HepG2 (cell line): ENCODE measurements at regions not wholly inside any gene's neighbourhood (a gene's known extent, or its start where the extent isn't known, plus 50 kb on each side); places are given as distances from the start of the nearest gene placed in this dataset.
A peak's percentile ranks its signal among the peaks of the same experiment; 100 is the strongest.
"Not testable (repeated sequence)": the region's sequence is repeated elsewhere in the genome, so short reads cannot be mapped to it uniquely, and the experiment has no call there.

ENCODE experiments used
- ATAC-seq: fragments of 200-7000 bp; cut with Tn5 transposase; 3 replicates; pipeline ENCODE4 v1.9.1; 2020; ENCODE audit warnings: mild to moderate bottlenecking, moderate library complexity
- BruUV-seq: library from RNA; stranded (reverse); fragments of 400-500 nt; replicated peaks from 2 replicates; lab custom pipeline; 2021; lab: Mats Ljungman, UMichigan
- CTCF ChIA-PET: fragments of 300-600 bp; formaldehyde crosslinking; extraction: SDS; loops from one replicate; lab custom pipeline; 2021; ENCODE audit warnings: low total read pairs, inconsistent platforms, low intra/inter-chr PET ratio; lab: Yijun Ruan, JAX
- POLR2A ChIA-PET: fragments of 350-600 bp; sonication (Branson Sonifier 250); formaldehyde crosslinking; loops from one replicate; lab custom pipeline; 2020; ENCODE audit warnings: antibody characterized with exemption, inconsistent platforms; lab: Yijun Ruan, JAX
- DNase-seq: peaks from one replicate; pipeline ENCODE4 v3.0.0-alpha.2; 2015; ENCODE audit warnings: low spot score
- FAIRE-seq: peaks from 3 replicates; lab custom pipeline; 2011; peaks lifted over from hg19 to GRCh38; lab: Jason Lieb, UNC
- H2AFZ ChIP-seq: one replicate; pipeline ENCODE4 v1.6.1; 2011; ENCODE audit warnings: low read length, inconsistent platforms
- H3K27ac ChIP-seq: fragments of 300-600 bp; 3 replicates; pipeline ENCODE4 v1.8.0; 2011; ENCODE audit warnings: mixed run types, mild to moderate bottlenecking, mixed read lengths, low read length, inconsistent platforms; ENCODE audit not compliant: insufficient read depth; ENCODE audit errors: extremely low read length
- H3K27me3 ChIP-seq, 2 experiments: fragments of 200-600 bp in 1 of 2; 2 replicates in 1 of 2; 3 replicates in 1 of 2; pipeline versions ENCODE4 v1.6.0 to v1.8.0; 2011; ENCODE audit warnings: low read length in 2 of 2, mild to moderate bottlenecking in 2 of 2, moderate library complexity in 2 of 2, inconsistent platforms in 1 of 2; ENCODE audit not compliant: insufficient read depth in 2 of 2, control insufficient read depth in 1 of 2
- H3K36me3 ChIP-seq, 2 experiments: fragments of 200-600 bp in 1 of 2; replicated peaks in 1 of 2; 2 replicates in 1 of 2; 3 replicates in 1 of 2; pipeline versions ENCODE4 v1.5.1 to v1.8.0; 2011; ENCODE audit warnings: low read length in 2 of 2, inconsistent platforms in 1 of 2; ENCODE audit not compliant: insufficient read depth in 2 of 2, control insufficient read depth in 1 of 2
- H3K4me1 ChIP-seq: 2 replicates; pipeline ENCODE4 v1.5.1; 2012; ENCODE audit warnings: low read length, inconsistent platforms; ENCODE audit not compliant: insufficient read depth
- H3K4me2 ChIP-seq: 2 replicates; pipeline ENCODE4 v1.6.0; 2011; ENCODE audit warnings: low read depth, low read length, inconsistent platforms
- H3K4me3 ChIP-seq, 3 experiments: fragments of 200-600 bp in 1 of 3; sonication (generic), shearing (Covaris generic) in 1 of 3; replicated peaks in 1 of 3; 2 replicates each; pipeline ENCODE4 v1.5.1; 2011 to 2016; ENCODE audit warnings: low read length in 3 of 3, inconsistent platforms in 2 of 3, low read depth in 2 of 3, mild to moderate bottlenecking in 2 of 3, control low read depth in 1 of 3, mixed read lengths in 1 of 3; ENCODE audit not compliant: insufficient read depth in 1 of 3
- H3K79me2 ChIP-seq: one replicate; pipeline ENCODE4 v1.6.1; 2011; ENCODE audit warnings: low read length, inconsistent platforms; ENCODE audit not compliant: insufficient read depth
- H3K9ac ChIP-seq: 2 replicates; pipeline ENCODE4 v1.6.0; 2011; ENCODE audit warnings: mild to moderate bottlenecking, low read depth, low read length, inconsistent platforms; ENCODE audit not compliant: insufficient read depth
- H3K9me3 ChIP-seq: 2 replicates; pipeline ENCODE4 v1.5.1; 2012; ENCODE audit warnings: mild to moderate bottlenecking, low read length
- H4K20me1 ChIP-seq: 2 replicates; pipeline ENCODE4 v1.6.0; 2011; ENCODE audit warnings: inconsistent platforms, mild to moderate bottlenecking, low read length, moderate library complexity; ENCODE audit not compliant: insufficient read depth
- AHR ChIP-seq: IDR thresholded peaks from 2 replicates; pipeline ENCODE4 v1.6.1; 2018; ENCODE audit warnings: missing genetic modification reagents, missing compliant biosample characterization
- ATAD3A ChIP-seq: sonication (generic); formaldehyde crosslinking; IDR thresholded peaks from 2 replicates; pipeline ENCODE4 v1.4.0; 2020; ENCODE audit warnings: missing genetic modification reagents
- MAFF ChIP-seq: IDR thresholded peaks from 2 replicates; pipeline ENCODE4 v1.6.1; 2011; ENCODE audit warnings: low read depth, low read length, improper control_type of control experiment
- MAFK ChIP-seq, 2 experiments: IDR thresholded peaks in 1 of 2; conservative IDR thresholded peaks in 1 of 2; 2 replicates each; pipeline ENCODE4 v1.6.1; 2011; ENCODE audit warnings: improper control_type of control experiment in 2 of 2, low read length in 2 of 2
- SMC3 ChIP-seq: IDR thresholded peaks from 2 replicates; pipeline ENCODE4 v1.6.1; 2011; ENCODE audit warnings: low read length, improper control_type of control experiment
- ZNF761 ChIP-seq: sonication (generic); formaldehyde crosslinking; conservative IDR thresholded peaks from 2 replicates; pipeline ENCODE4 v1.4.0; 2020; ENCODE audit warnings: mild to moderate bottlenecking, missing genetic modification reagents
- ZNF782 ChIP-seq: sonication (generic); formaldehyde crosslinking; IDR thresholded peaks from 2 replicates; pipeline ENCODE4 v1.4.0; 2020; ENCODE audit warnings: missing genetic modification reagents, mild to moderate bottlenecking, borderline replicate concordance
- WGBS: methylation state at CpG from one replicate; pipeline ENCODE4 v1.1.6; 2017; ENCODE audit warnings: low lambda C conversion rate; 5-methylcytosine and 5-hydroxymethylcytosine counted together
- in situ Hi-C: cut with HindIII; loops from 2 replicates; pipeline ENCODE4 v1.10.0; 2017; ENCODE audit warnings: low pct_unique_long_range_greater_than_20kb; ENCODE audit not compliant: extremely low pct_ligation_motif_present
- intact Hi-C: fragments of 100-400 bp; cut with micrococcal nuclease; formaldehyde crosslinking; loops from one replicate; pipeline ENCODE4 v1.10.0; 2022; ENCODE audit not compliant: unreplicated experiment

DNA sequence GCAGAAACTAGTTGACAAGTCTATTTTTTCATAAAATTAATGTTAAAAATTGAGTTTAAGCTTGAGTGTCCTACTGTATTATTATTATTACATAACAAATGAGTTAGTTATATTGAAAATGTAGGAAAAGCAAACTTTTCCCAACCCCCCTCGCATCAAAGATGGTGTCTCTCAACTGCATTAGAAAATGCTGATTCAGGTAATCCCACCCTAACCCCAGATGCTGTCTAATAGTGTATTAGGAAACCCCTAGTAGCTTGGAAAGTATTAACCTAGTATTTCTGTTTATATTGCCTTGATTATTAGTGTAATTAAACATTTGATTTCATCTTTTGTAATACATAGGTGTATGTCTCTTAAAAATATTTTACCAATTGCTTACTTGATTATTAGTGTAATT lies 1120.3 kb downstream of the MRPL39 start:
- Histone ChIP-seq H3K4me1 (no peaks in the 10 kb centered on the region), H3K4me3 (no peak overlapping the region)
- no peak for DNase-seq
- intact Hi-C loops = no loop called here
- TF ChIP-seq ZNF782 (CRISPR knock-in tag) (no peak), MAFF (peak; percentile 73), MAFK (conservative IDR thresholded peaks at IDR 0.05 in 1 of 2, IDR thresholded peaks at IDR 0.05 in 1 of 2; ENCODE audit: low read length in 2 of 2) (peak; percentile 77 to 86), SMC3 (no peak), AHR (CRISPR knock-in tag) (no peak), ZNF761 (CRISPR knock-in tag) (no peak), ATAD3A (CRISPR knock-in tag) (no peak)
- TF ChIP-seq, all 625 proteins: peak for 2
- CTCF ChIA-PET = no interaction called here
- FAIRE-seq (no peak), ATAC-seq (no peak)
- in situ Hi-C loops = no loop called here
- BruUV-seq = no TSS peak
- H3K9me3 ChIP-seq = peaks cover 67% of the 10 kb centered on the region
- H3K36me3 ChIP-seq = no peaks in the 10 kb centered on the region
- no peak overlapping the region for H3K27ac ChIP-seq
- H3K27me3 ChIP-seq = no peaks in the 10 kb centered on the region
- no peaks in the 10 kb centered on the region for H3K79me2 ChIP-seq
- POLR2A ChIA-PET = no interaction called here
- H3K9ac ChIP-seq = no peak overlapping the region
- 0% methylated on average over 1 of the region's 1 CpG for WGBS
- no peaks in the 10 kb centered on the region for H4K20me1 ChIP-seq
- no peak overlapping the region for H2AFZ ChIP-seq
- H3K4me2 ChIP-seq = no peak overlapping the region

DNA sequence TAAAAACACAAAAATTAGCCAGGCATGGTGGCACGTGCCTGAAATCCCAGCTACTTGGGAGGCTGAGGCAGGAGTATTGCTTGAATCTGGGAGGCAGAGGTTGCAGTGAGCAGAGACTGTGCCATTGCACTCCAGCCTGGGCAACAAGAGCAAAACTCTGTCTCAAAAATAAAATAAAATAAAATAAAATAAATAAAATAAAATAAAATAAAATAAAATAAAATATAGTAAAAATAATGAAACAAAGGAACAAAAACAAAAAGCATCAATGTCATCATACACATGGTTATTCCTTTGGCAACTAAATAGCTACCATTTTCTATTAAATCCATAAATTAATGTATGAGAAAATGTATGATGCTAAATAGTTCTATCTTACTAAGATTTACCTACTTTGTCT lies 1123.9 kb downstream of the MRPL39 start:
- 0% methylated on average over 1 of the region's 1 CpG for WGBS
- DNase-seq, FAIRE-seq, H2AFZ ChIP-seq, H3K4me3 ChIP-seq, BruUV-seq, ATAC-seq, H3K4me1 ChIP-seq, H4K20me1 ChIP-seq, H3K4me2 ChIP-seq, in situ Hi-C loops, H3K79me2 ChIP-seq, H3K9ac ChIP-seq, CTCF ChIA-PET, POLR2A ChIA-PET, intact Hi-C loops, H3K36me3 ChIP-seq, H3K27ac ChIP-seq, H3K27me3 ChIP-seq: not testable (repeated sequence)
- H3K9me3 ChIP-seq = peaks cover 65% of the 10 kb centered on the region
